Ectodermal cell (in vitro differentiated cells): ENCODE measurements at regions not wholly inside any gene's neighbourhood (a gene's known extent, or its start where the extent isn't known, plus 50 kb on each side); places are given as distances from the start of the nearest gene placed in this dataset.

Source experiments
- H3K27ac ChIP-seq: 2 replicates; pipeline ENCODE4 v1.7.0; 2013; ENCODE audit warnings: mild to moderate bottlenecking, low read depth, low read length; ENCODE audit not compliant: insufficient read depth, poor library complexity, severe bottlenecking
- H3K27me3 ChIP-seq: 2 replicates; pipeline ENCODE4 v1.7.0; 2013; ENCODE audit warnings: mild to moderate bottlenecking, low read length; ENCODE audit not compliant: insufficient read depth, control insufficient read depth, poor library complexity, severe bottlenecking
- H3K36me3 ChIP-seq: one replicate; pipeline ENCODE4 v1.7.0; 2013; ENCODE audit warnings: low read length; ENCODE audit not compliant: control insufficient read depth, insufficient read depth
- H3K4me1 ChIP-seq: one replicate; pipeline ENCODE4 v1.7.0; 2013; ENCODE audit warnings: low read length; ENCODE audit not compliant: control insufficient read depth, insufficient read depth
- H3K4me3 ChIP-seq: 2 replicates; pipeline ENCODE4 v1.7.0; 2013; ENCODE audit warnings: low read depth, low read length, control low read depth; ENCODE audit not compliant: insufficient read depth
- H3K9me3 ChIP-seq: 2 replicates; pipeline ENCODE4 v1.7.0; 2013; ENCODE audit warnings: mild to moderate bottlenecking, low read length, moderate library complexity; ENCODE audit not compliant: control insufficient read depth
- WGBS, 2 experiments: methylation state at CpG; one replicate each; pipeline ENCODE4 v1.1.7; 2013; ENCODE audit warnings: missing lambda C conversion rate in 2 of 2; 5-methylcytosine and 5-hydroxymethylcytosine counted together

- Histone ChIP-seq H3K27me3 (no peaks in the 10 kb centered on the region), H3K4me3 (no peak overlapping the region), H3K4me1 (no peaks in the 10 kb centered on the region), H3K36me3 (no peaks in the 10 kb centered on the region), H3K9me3 (no peaks in the 10 kb centered on the region), H3K27ac (no peak overlapping the region)
- 92 to 95% methylated on average over 8 of the region's 8 CpGs for WGBS, 2 experiments
Observed at GRCh38 chr2:45137966-45138695, 128.9 kb upstream of the SIX2 start.

DNA sequence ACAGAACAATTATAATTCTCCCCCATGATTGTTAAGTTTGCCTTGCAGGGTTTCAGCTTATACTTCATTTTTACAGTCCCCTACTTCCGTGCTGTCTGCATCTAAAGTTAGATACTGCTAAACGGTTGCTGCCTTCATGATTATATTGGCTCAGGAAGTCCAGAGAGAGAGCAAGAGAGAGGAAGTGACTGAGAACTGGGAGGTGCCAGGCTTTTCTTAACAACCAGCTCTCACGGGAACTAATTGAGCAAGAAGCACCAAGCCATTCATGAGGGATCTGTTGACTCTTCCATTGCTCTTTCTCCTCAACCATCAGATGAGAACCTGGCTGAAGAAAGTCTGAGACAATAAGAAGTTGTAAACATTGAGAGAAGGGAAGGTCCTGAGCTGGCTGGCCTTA, 125.5 kb upstream of the SIX2 start:
- 82 to 86% methylated on average over 3 of the region's 3 CpGs for WGBS, 2 experiments
- Histone ChIP-seq H3K4me1 (no peaks in the 10 kb centered on the region), H3K36me3 (no peaks in the 10 kb centered on the region), H3K27ac (no peak overlapping the region), H3K4me3 (no peak overlapping the region), H3K9me3 (no peaks in the 10 kb centered on the region), H3K27me3 (no peaks in the 10 kb centered on the region)

GRCh38 chr2:45134014-45134413, 124.8 kb upstream of the SIX2 start:
- Histone ChIP-seq H3K27ac (no peak overlapping the region), H3K27me3 (no peaks in the 10 kb centered on the region), H3K4me1 (no peaks in the 10 kb centered on the region), H3K4me3 (no peak overlapping the region), H3K36me3 (no peaks in the 10 kb centered on the region), H3K9me3 (no peaks in the 10 kb centered on the region)
- 37% methylated on average over 1 of the region's 1 CpG; no CpG with 5 or more reads in 1 of the 2 experiments for WGBS, 2 experiments

DNA sequence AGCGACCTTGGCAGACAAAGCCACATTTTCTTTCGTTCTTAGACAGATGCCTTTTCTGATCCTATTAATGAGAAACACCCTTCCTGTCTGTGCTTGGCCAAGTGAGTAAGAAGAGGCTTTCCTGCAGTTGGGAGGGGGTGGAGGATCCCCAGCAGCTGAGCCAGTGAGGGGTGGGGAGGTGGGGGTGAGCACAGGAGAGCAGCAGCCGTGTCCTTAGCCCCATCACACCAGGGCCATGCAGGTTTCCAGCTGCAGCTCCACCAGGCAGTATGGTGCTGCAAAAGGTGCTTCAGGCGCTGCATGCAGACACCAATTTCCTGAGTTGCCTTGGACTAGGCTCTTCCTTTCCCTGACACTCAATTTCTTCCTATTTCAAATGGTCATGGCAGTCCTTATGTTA, 123.3 kb upstream of the SIX2 start:
- WGBS, 2 experiments: 91% methylated on average over 4 of the region's 4 CpGs
- Histone ChIP-seq H3K4me1 (no peaks in the 10 kb centered on the region), H3K36me3 (no peaks in the 10 kb centered on the region), H3K4me3 (no peak overlapping the region), H3K27ac (no peak overlapping the region), H3K9me3 (no peaks in the 10 kb centered on the region), H3K27me3 (no peaks in the 10 kb centered on the region)

GRCh38 chr2:45131587-45131986, 122.3 kb upstream of the SIX2 start:
- H3K27ac ChIP-seq: no peak overlapping the region
- H3K4me3 ChIP-seq: no peak overlapping the region
- no peaks in the 10 kb centered on the region for H3K36me3 ChIP-seq
- no peaks in the 10 kb centered on the region for H3K9me3 ChIP-seq
- H3K27me3 ChIP-seq: no peaks in the 10 kb centered on the region
- no peaks in the 10 kb centered on the region for H3K4me1 ChIP-seq
- 95 to 96% methylated on average over 14 of the region's 14 CpGs for WGBS, 2 experiments

- Histone ChIP-seq H3K27me3 (no peaks in the 10 kb centered on the region), H3K4me3 (no peak overlapping the region), H3K4me1 (no peaks in the 10 kb centered on the region), H3K9me3 (no peaks in the 10 kb centered on the region), H3K36me3 (no peaks in the 10 kb centered on the region), H3K27ac (no peak overlapping the region)
- WGBS, 2 experiments: 89 to 92% methylated on average over 2 of the region's 2 CpGs
Observed at GRCh38 chr2:45130736-45131135, 121.5 kb upstream of the SIX2 start.

DNA sequence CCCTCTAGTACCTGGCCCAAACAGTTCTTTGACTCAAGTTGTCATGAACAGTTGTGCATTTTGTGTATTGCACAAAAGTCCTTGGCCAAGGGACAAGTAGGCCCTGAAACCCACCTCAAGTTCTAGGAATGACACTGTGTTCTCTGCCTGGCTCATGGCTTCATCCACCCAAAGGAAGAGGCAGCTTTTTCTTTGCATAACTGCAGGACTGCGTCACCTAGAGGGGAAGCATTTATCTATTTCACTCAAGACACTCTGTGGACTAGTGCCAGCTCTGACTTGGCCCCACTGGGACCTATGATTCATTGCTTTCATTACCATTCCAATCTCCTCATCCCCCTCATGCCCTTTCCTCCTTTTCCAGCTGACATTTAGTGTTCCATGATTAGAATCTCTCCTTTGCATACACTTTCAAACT, 119.3 kb upstream of the SIX2 start:
- H3K4me1 ChIP-seq: no peaks in the 10 kb centered on the region
- no peaks in the 10 kb centered on the region for H3K36me3 ChIP-seq
- H3K27ac ChIP-seq: no peak overlapping the region
- no peaks in the 10 kb centered on the region for H3K9me3 ChIP-seq
- WGBS, 2 experiments: 94 to 95% methylated on average over 1 of the region's 1 CpG
- H3K27me3 ChIP-seq: no peaks in the 10 kb centered on the region
- H3K4me3 ChIP-seq: no peak overlapping the region

DNA sequence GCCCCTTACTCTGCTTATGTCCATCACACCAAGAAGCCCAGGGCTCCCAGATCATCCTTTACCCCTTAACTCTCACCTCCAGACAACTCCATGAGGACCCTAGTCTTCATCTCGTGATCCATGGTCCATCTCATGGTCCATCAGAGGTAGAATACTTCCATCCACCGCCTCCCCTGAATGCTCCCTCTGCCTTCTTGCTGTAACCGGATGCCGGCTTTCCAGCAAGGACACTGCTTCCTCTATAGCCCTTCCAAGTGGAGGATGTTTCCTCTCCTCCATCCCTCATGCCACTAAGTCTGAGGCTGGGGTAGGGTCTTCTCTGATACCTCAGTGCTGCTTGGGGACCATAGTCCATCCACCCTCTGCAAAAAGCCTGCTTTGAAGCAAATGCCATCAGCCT, 118.6 kb upstream of the SIX2 start:
- no peak overlapping the region for H3K4me3 ChIP-seq
- WGBS, 2 experiments: 95 to 98% methylated on average over 4 of the region's 4 CpGs
- H3K27me3 ChIP-seq: no peaks in the 10 kb centered on the region
- no peaks in the 10 kb centered on the region for H3K36me3 ChIP-seq
- H3K9me3 ChIP-seq: no peaks in the 10 kb centered on the region
- no peaks in the 10 kb centered on the region for H3K4me1 ChIP-seq
- H3K27ac ChIP-seq: no peak overlapping the region

- no peak overlapping the region for H3K27ac ChIP-seq
- H3K4me1 ChIP-seq: no peaks in the 10 kb centered on the region
- no peaks in the 10 kb centered on the region for H3K36me3 ChIP-seq
- H3K27me3 ChIP-seq: no peaks in the 10 kb centered on the region
- 91 to 95% methylated on average over 6 of the region's 6 CpGs for WGBS, 2 experiments
- H3K4me3 ChIP-seq: no peak overlapping the region
- no peaks in the 10 kb centered on the region for H3K9me3 ChIP-seq
Observed at GRCh38 chr2:45127321-45127720, 118.1 kb upstream of the SIX2 start.

GRCh38 chr2:45125232-45125631, 116.0 kb upstream of the SIX2 start:
- H3K4me3 ChIP-seq: no peak overlapping the region
- no peaks in the 10 kb centered on the region for H3K27me3 ChIP-seq
- no peak overlapping the region for H3K27ac ChIP-seq
- H3K9me3 ChIP-seq: no peaks in the 10 kb centered on the region
- no peaks in the 10 kb centered on the region for H3K36me3 ChIP-seq
- H3K4me1 ChIP-seq: no peaks in the 10 kb centered on the region
- 92 to 97% methylated on average over 4 of the region's 4 CpGs for WGBS, 2 experiments

DNA sequence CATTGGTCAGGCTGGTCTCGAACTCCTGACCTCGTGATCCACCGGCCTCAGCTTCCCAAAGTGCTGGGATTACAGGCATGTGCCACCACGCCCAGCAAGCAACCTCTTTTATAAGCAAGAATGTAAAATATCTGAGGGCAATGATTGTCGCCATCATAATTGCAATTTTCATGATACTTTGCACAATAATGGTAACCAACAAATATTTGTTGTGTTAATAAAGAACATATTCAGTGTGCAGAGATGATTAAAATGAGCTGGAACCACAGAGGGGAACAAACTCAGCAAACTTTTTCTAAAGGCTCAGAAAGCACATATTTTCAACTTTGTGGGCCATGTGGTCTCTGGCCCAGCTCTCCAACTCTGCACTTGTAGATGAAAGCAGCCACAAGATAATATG, 115.2 kb upstream of the SIX2 start:
- no peaks in the 10 kb centered on the region for H3K27me3 ChIP-seq
- 89% methylated on average over 4 of the region's 5 CpGs for WGBS, 2 experiments
- no peak overlapping the region for H3K27ac ChIP-seq
- no peaks in the 10 kb centered on the region for H3K4me1 ChIP-seq
- H3K36me3 ChIP-seq: no peaks in the 10 kb centered on the region
- no peak overlapping the region for H3K4me3 ChIP-seq
- H3K9me3 ChIP-seq: no peaks in the 10 kb centered on the region
